H1 (cell line): ENCODE measurements at regions not wholly inside any gene's neighbourhood (a gene's known extent, or its start where the extent isn't known, plus 50 kb on each side); places are given as distances from the start of the nearest gene placed in this dataset.
A peak's percentile ranks its signal among the peaks of the same experiment; 100 is the strongest.

Experiments used
- CTCF ChIA-PET: fragments of 300-600 bp; sonication (Branson Sonifier 250); formaldehyde crosslinking; loops from one replicate; lab custom pipeline; 2021; ENCODE audit not compliant: partially characterized antibody; lab: Charles Lee
- POLR2A ChIA-PET: fragments of 300-600 bp; sonication (Branson Sonifier 250); formaldehyde crosslinking; loops from one replicate; lab custom pipeline; 2021; ENCODE audit warnings: inconsistent platforms; ENCODE audit not compliant: partially characterized antibody; lab: Charles Lee
- DNase-seq, 2 experiments: peaks; one replicate each; pipeline versions ENCODE4 v3.0.0 to v3.0.0-alpha.2; 2010 to 2022; ENCODE audit warnings: low spot score in 2 of 2, low read depth in 1 of 2, mixed read lengths in 1 of 2
- FAIRE-seq: peaks from 2 replicates; lab custom pipeline; 2011; peaks lifted over from hg19 to GRCh38; lab: Jason Lieb, UNC
- H2AFZ ChIP-seq: 2 replicates; pipeline ENCODE4 v1.8.1; 2012; ENCODE audit warnings: low read length, inconsistent platforms
- H2AK5ac ChIP-seq: 2 replicates; pipeline ENCODE4 v1.6.1; 2013; ENCODE audit warnings: low read depth, low read length
- H2BK120ac ChIP-seq: replicated peaks from 2 replicates; pipeline ENCODE3; 2013; ENCODE audit warnings: low read depth, low read length, inconsistent platforms
- H2BK12ac ChIP-seq: 2 replicates; pipeline ENCODE4 v1.6.1; 2013; ENCODE audit warnings: low read depth, low read length
- H2BK15ac ChIP-seq: 2 replicates; pipeline ENCODE4 v1.6.1; 2013; ENCODE audit warnings: low read length
- H2BK20ac ChIP-seq: 2 replicates; pipeline ENCODE4 v1.6.1; 2013; ENCODE audit warnings: low read length
- H2BK5ac ChIP-seq: 2 replicates; pipeline ENCODE4 v1.6.1; 2013; ENCODE audit warnings: low read depth, low read length
- H3K14ac ChIP-seq: 2 replicates; pipeline ENCODE4 v1.6.1; 2013; ENCODE audit warnings: inconsistent platforms; ENCODE audit not compliant: insufficient read length
- H3K18ac ChIP-seq: 2 replicates; pipeline ENCODE4 v1.6.1; 2013; ENCODE audit warnings: low read length; ENCODE audit errors: extremely low read depth
- H3K23ac ChIP-seq: 2 replicates; pipeline ENCODE4 v1.6.1; 2013; ENCODE audit warnings: inconsistent platforms; ENCODE audit not compliant: insufficient read length
- H3K23me2 ChIP-seq: 2 replicates; pipeline ENCODE4 v1.6.1; 2013; ENCODE audit warnings: low read depth, low read length
- H3K27ac ChIP-seq: 2 replicates; pipeline ENCODE4 v1.6.1; 2011; ENCODE audit warnings: low read depth, low read length, inconsistent platforms
- H3K27me3 ChIP-seq, 4 experiments: replicated peaks in 1 of 4; 1 replicate in 1 of 4; 2 replicates in 3 of 4; pipeline versions ENCODE4 v1.6.1 to v1.8.1; 2011 to 2013; ENCODE audit warnings: low read length in 3 of 4, mild to moderate bottlenecking in 3 of 4, inconsistent platforms in 2 of 4, mixed read lengths in 2 of 4, moderate library complexity in 1 of 4; ENCODE audit not compliant: control insufficient read depth in 3 of 4, insufficient read depth in 3 of 4; ENCODE audit errors: extremely low read depth in 1 of 4
- H3K36me3 ChIP-seq, 4 experiments: 2 replicates each; pipeline versions ENCODE4 v1.6.1 to v1.8.1; 2011 to 2013; ENCODE audit warnings: mild to moderate bottlenecking in 4 of 4, low read length in 3 of 4, moderate library complexity in 2 of 4, control low read depth in 1 of 4, inconsistent platforms in 1 of 4; ENCODE audit not compliant: insufficient read depth in 4 of 4, control insufficient read depth in 2 of 4
- H3K4ac ChIP-seq: replicated peaks from 2 replicates; pipeline ENCODE3; 2013; ENCODE audit warnings: low read length, low read depth, mixed read lengths, inconsistent platforms; ENCODE audit not compliant: insufficient read length
- H3K4me1 ChIP-seq, 4 experiments: replicated peaks in 1 of 4; 1 replicate in 1 of 4; 2 replicates in 3 of 4; pipeline versions ENCODE4 v1.6.1 to v1.8.1; 2011 to 2013; ENCODE audit warnings: low read length in 3 of 4, inconsistent platforms in 2 of 4, mixed read lengths in 1 of 4; ENCODE audit not compliant: insufficient read depth in 4 of 4, control insufficient read depth in 3 of 4
- H3K4me2 ChIP-seq, 2 experiments: 2 replicates each; pipeline versions ENCODE4 v1.6.1 to v1.8.1; 2011 to 2013; ENCODE audit warnings: low read depth in 2 of 2, low read length in 2 of 2, control low read depth in 1 of 2, inconsistent platforms in 1 of 2, mild to moderate bottlenecking in 1 of 2; ENCODE audit not compliant: insufficient read depth in 1 of 2
- H3K4me3 ChIP-seq, 4 experiments: fragments of 200-600, 300-600 bp in 1 of 4; sonication (generic), shearing (Covaris generic), sonication (Bioruptor Twin) in 1 of 4; 2 replicates each; pipeline versions ENCODE4 v1.5.1 to v1.8.1; 2011 to 2016; ENCODE audit warnings: low read length in 4 of 4, low read depth in 3 of 4, control low read depth in 2 of 4, inconsistent platforms in 2 of 4, mild to moderate bottlenecking in 2 of 4, mixed read lengths in 1 of 4, moderate library complexity in 1 of 4; ENCODE audit not compliant: insufficient read depth in 2 of 4; ENCODE audit errors: extremely low read depth in 1 of 4
- H3K56ac ChIP-seq: replicated peaks from 2 replicates; pipeline ENCODE3; 2013; ENCODE audit warnings: low read depth, mild to moderate bottlenecking, mixed read lengths, low read length, inconsistent platforms; ENCODE audit not compliant: insufficient read length
- H3K79me1 ChIP-seq: 2 replicates; pipeline ENCODE4 v1.6.1; 2013; ENCODE audit warnings: low read depth, low read length, control low read depth
- H3K79me2 ChIP-seq, 2 experiments: 2 replicates each; pipeline versions ENCODE4 v1.6.1 to v1.8.1; 2012 to 2013; ENCODE audit warnings: low read length in 2 of 2, mild to moderate bottlenecking in 2 of 2, inconsistent platforms in 1 of 2; ENCODE audit not compliant: insufficient read depth in 2 of 2, control insufficient read depth in 1 of 2
- H3K9ac ChIP-seq, 4 experiments: replicated peaks in 1 of 4; 1 replicate in 1 of 4; 2 replicates in 3 of 4; pipeline versions ENCODE4 v1.6.1 to v1.8.1; 2011 to 2013; ENCODE audit warnings: low read depth in 3 of 4, low read length in 3 of 4, control low read depth in 2 of 4, mild to moderate bottlenecking in 2 of 4, moderate library complexity in 2 of 4, inconsistent platforms in 1 of 4; ENCODE audit errors: extremely low read depth in 1 of 4
- H3K9me3 ChIP-seq, 2 experiments: 2 replicates each; pipeline versions ENCODE4 v1.6.1 to v1.8.1; 2012 to 2013; ENCODE audit warnings: mild to moderate bottlenecking in 2 of 2, moderate library complexity in 2 of 2, control low read depth in 1 of 2, inconsistent platforms in 1 of 2, low read depth in 1 of 2, low read length in 1 of 2, mixed read lengths in 1 of 2; ENCODE audit not compliant: insufficient read depth in 2 of 2
- H4K20me1 ChIP-seq, 2 experiments: replicated peaks in 1 of 2; 2 replicates each; pipeline versions ENCODE3 to v1.8.1; 2011 to 2013; ENCODE audit warnings: inconsistent platforms in 2 of 2, low read length in 2 of 2, mild to moderate bottlenecking in 1 of 2; ENCODE audit not compliant: insufficient read depth in 2 of 2, control insufficient read depth in 1 of 2
- H4K5ac ChIP-seq: 2 replicates; pipeline ENCODE4 v1.6.1; 2013; ENCODE audit warnings: low read length, low read depth, mixed read lengths, inconsistent platforms; ENCODE audit not compliant: insufficient read length
- H4K8ac ChIP-seq: 2 replicates; pipeline ENCODE4 v1.8.0; 2013; ENCODE audit warnings: mild to moderate bottlenecking, moderate library complexity, low read length, inconsistent platforms; ENCODE audit not compliant: insufficient read depth; ENCODE audit errors: extremely low read depth
- H4K91ac ChIP-seq: replicated peaks from 2 replicates; pipeline ENCODE3; 2013; ENCODE audit warnings: low read length, mixed read lengths, inconsistent platforms; ENCODE audit not compliant: insufficient read length
- BACH1 ChIP-seq: IDR thresholded peaks from 2 replicates; pipeline ENCODE4 v1.6.1; 2012; ENCODE audit warnings: low read length, improper control_type of control experiment
- JUN ChIP-seq: IDR thresholded peaks from 2 replicates; pipeline ENCODE4 v1.6.1; 2011; ENCODE audit warnings: low read depth, mild to moderate bottlenecking, improper control_type of control experiment, low read length
- JUND ChIP-seq: IDR thresholded peaks from 2 replicates; pipeline ENCODE4 v1.6.1; 2011; ENCODE audit warnings: mild to moderate bottlenecking, improper control_type of control experiment, low read length
- KDM5A ChIP-seq: fragments of 200-600 bp; IDR thresholded peaks from 2 replicates; pipeline ENCODE4 v1.7.1; 2012; ENCODE audit warnings: mild to moderate bottlenecking, low read length, inconsistent platforms, mixed read lengths
- NANOG ChIP-seq: IDR thresholded peaks from 2 replicates; pipeline ENCODE4 v1.6.1; 2011; ENCODE audit warnings: low read length, low read depth, mild to moderate bottlenecking, inconsistent platforms; ENCODE audit not compliant: insufficient read depth, poor library complexity, severe bottlenecking
- POLR2A ChIP-seq, 2 experiments: IDR thresholded peaks; 1 replicate in 1 of 2; 2 replicates in 1 of 2; pipeline ENCODE4 v1.6.1; 2011; ENCODE audit warnings: low read depth in 2 of 2, low read length in 2 of 2, mild to moderate bottlenecking in 2 of 2; ENCODE audit errors: control extremely low read depth in 1 of 2
- RBBP5 ChIP-seq: IDR thresholded peaks from 2 replicates; pipeline ENCODE4 v1.7.1; 2012; ENCODE audit warnings: low read depth, mild to moderate bottlenecking, inconsistent platforms, low read length, moderate library complexity, borderline replicate concordance
- RXRA ChIP-seq: IDR thresholded peaks from 2 replicates; pipeline ENCODE4 v1.6.1; 2011; ENCODE audit warnings: low read depth, mild to moderate bottlenecking, low read length, moderate library complexity; ENCODE audit not compliant: insufficient read depth
- SP2 ChIP-seq: IDR thresholded peaks from 2 replicates; pipeline ENCODE4 v1.6.1; 2012; ENCODE audit warnings: mild to moderate bottlenecking, low read length, inconsistent platforms
- TAF7 ChIP-seq: optimal IDR thresholded peaks from 2 replicates; pipeline ENCODE3; 2011; ENCODE audit warnings: low read depth, mild to moderate bottlenecking, inconsistent platforms, low read length, moderate library complexity, borderline replicate concordance
- WGBS, 2 experiments: shearing (Covaris generic) in 1 of 2; methylation state at CpG; one replicate each; pipeline versions ENCODE4 v1.1.6 to v1.1.7; 2013 to 2015; ENCODE audit warnings: low lambda C conversion rate in 2 of 2, mixed read lengths in 2 of 2, inconsistent platforms in 1 of 2, low coverage in 1 of 2, missing lambda C conversion rate in 1 of 2; ENCODE audit not compliant: insufficient replicate concordance in 2 of 2, insufficient coverage in 1 of 2, insufficient read length in 1 of 2; ENCODE audit errors: extremely low coverage in 1 of 2, missing lambda C conversion rate in 1 of 2; 5-methylcytosine and 5-hydroxymethylcytosine counted together
- TF ChIP-seq, protein P1 (sequence below): IDR thresholded peaks from 2 replicates; pipeline ENCODE4 v1.6.1; 2012; ENCODE audit warnings: inconsistent platforms
- TF ChIP-seq, protein P2 (sequence below): IDR thresholded peaks from 2 replicates; pipeline ENCODE4 v1.6.1; 2012; ENCODE audit warnings: low read length, inconsistent platforms

- H3K18ac ChIP-seq: no peak overlapping the region
- H3K4ac ChIP-seq: no peak overlapping the region
- H3K36me3 ChIP-seq: no peaks in the 10 kb centered on the region
- no peaks in the 10 kb centered on the region for H3K79me2 ChIP-seq
- no peak overlapping the region for H4K8ac ChIP-seq
- no peak overlapping the region for H3K14ac ChIP-seq
- H3K23me2 ChIP-seq: no peaks in the 10 kb centered on the region
- no peak overlapping the region for H2AK5ac ChIP-seq
- CTCF ChIA-PET: interaction anchor here (0.6 to 8.1 kb wide), 14 partner anchors 12 to 807 kb away, joined by 3 to 66 read pairs (median 4); no protein-coding TSS in a partner anchor
- no peaks in the 10 kb centered on the region for H3K79me1 ChIP-seq
- H2BK120ac ChIP-seq: no peak overlapping the region
- H2AFZ ChIP-seq: 0 out of 2 replicates have a peak overlapping the region, but pooled peaks have one; percentile 10
- H3K27ac ChIP-seq: no peak overlapping the region
- FAIRE-seq (no peak), DNase-seq (no peak)
- no peak overlapping the region for H2BK20ac ChIP-seq
- H3K56ac ChIP-seq: no peak overlapping the region
- no peak overlapping the region for H4K91ac ChIP-seq
- H3K27me3 ChIP-seq: no peaks in the 10 kb centered on the region
- no peak overlapping the region; a peak in 1 of 7 replicates for H3K9ac ChIP-seq
- POLR2A ChIA-PET: interaction anchor here (0.5 kb wide), 1 partner anchor 238 kb away, joined by 3 read pairs; no protein-coding TSS in a partner anchor
- H3K4me2 ChIP-seq: no peak overlapping the region
- H2BK15ac ChIP-seq: no peak overlapping the region
- no peaks in the 10 kb centered on the region for H4K20me1 ChIP-seq
- H3K4me3 ChIP-seq: no peak overlapping the region
- H3K4me1 ChIP-seq: no peaks in the 10 kb centered on the region
- H3K9me3 ChIP-seq: no peaks in the 10 kb centered on the region
- no peak overlapping the region for H2BK5ac ChIP-seq
- no peak overlapping the region for H4K5ac ChIP-seq
- whole genome bisulfite sequencing, 2 experiments: 85% methylated on average over 4 of the region's 4 CpGs; no CpG with 5 or more reads in 1 of the 2 experiments
- H2BK12ac ChIP-seq: no peak overlapping the region
- no peak overlapping the region for H3K23ac ChIP-seq
- TF ChIP-seq RBBP5 (no peak), POLR2A (IDR thresholded peaks at IDR 0.05; ENCODE audit: control extremely low read depth in 1 of 2, low read depth in 2 of 2, low read length in 2 of 2) (no peak), RXRA (no peak), SP2 (no peak), NANOG (no peak), BACH1 (no peak), JUND (no peak), KDM5A (no peak), TAF7 (no peak), JUN (no peak)
- TF ChIP-seq, protein P1, sequence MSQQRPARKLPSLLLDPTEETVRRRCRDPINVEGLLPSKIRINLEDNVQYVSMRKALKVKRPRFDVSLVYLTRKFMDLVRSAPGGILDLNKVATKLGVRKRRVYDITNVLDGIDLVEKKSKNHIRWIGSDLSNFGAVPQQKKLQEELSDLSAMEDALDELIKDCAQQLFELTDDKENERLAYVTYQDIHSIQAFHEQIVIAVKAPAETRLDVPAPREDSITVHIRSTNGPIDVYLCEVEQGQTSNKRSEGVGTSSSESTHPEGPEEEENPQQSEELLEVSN: no peak
- TF ChIP-seq, protein P2, sequence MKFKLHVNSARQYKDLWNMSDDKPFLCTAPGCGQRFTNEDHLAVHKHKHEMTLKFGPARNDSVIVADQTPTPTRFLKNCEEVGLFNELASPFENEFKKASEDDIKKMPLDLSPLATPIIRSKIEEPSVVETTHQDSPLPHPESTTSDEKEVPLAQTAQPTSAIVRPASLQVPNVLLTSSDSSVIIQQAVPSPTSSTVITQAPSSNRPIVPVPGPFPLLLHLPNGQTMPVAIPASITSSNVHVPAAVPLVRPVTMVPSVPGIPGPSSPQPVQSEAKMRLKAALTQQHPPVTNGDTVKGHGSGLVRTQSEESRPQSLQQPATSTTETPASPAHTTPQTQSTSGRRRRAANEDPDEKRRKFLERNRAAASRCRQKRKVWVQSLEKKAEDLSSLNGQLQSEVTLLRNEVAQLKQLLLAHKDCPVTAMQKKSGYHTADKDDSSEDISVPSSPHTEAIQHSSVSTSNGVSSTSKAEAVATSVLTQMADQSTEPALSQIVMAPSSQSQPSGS: no peak
Measured at GRCh38 chr2:191565647-191566198, 112.2 kb upstream of the NABP1 start.
